OCI-LY7 (cell line): ENCODE measurements at regions not wholly inside any gene's neighbourhood (a gene's known extent, or its start where the extent isn't known, plus 50 kb on each side); places are given as distances from the start of the nearest gene placed in this dataset.

ENCODE experiments used
- CTCF ChIP-seq: fragments of 200-600 bp; sonication (generic); conservative IDR thresholded peaks from 2 replicates; pipeline ENCODE4 v1.5.1; 2014; ENCODE audit warnings: mild to moderate bottlenecking, antibody characterized with exemption, low read length, moderate library complexity, mixed read lengths
- EZH2phosphoT487 ChIP-seq: fragments of 200-600 bp; sonication (generic); IDR thresholded peaks from 2 replicates; pipeline ENCODE4 v1.6.1; 2018; ENCODE audit warnings: low read depth, borderline replicate concordance, mild to moderate bottlenecking, mixed run types, antibody characterized with exemption, low read length, moderate library complexity, mixed read lengths

- TF ChIP-seq CTCF (no peak), EZH2phosphoT487 (no peak)
These were observed 239.0 kb upstream of the ANKRD30A start for GRCh38 chr10:36886303-36886891.
